ENCODE measurements at regions not wholly inside any gene's neighbourhood (a gene's known extent, or its start where the extent isn't known, plus 50 kb on each side); places are given as distances from the start of the nearest gene placed in this dataset.

- Histone ChIP-seq H3K79me2 (ENCODE audit: control insufficient read depth, low read length) (no peaks in the 10 kb centered on the region), H3K4me1 (ENCODE audit: control insufficient read depth, low read length) (no peaks in the 10 kb centered on the region), H3K4me2 (ENCODE audit: low read length) (no peak overlapping the region), H3K36me3 (ENCODE audit: control insufficient read depth, low read length) (no peaks in the 10 kb centered on the region), H4K20me1 (ENCODE audit: control insufficient read depth, insufficient read depth, low read depth, low read length) (no peaks in the 10 kb centered on the region), H3K27me3 (ENCODE audit: control insufficient read depth, low read length) (0 out of 2 replicates have a peak, but pooled peaks cover 3% of the 10 kb centered on the region), H3F3A (ENCODE audit: control insufficient read depth, insufficient read depth) (no peaks in the 10 kb centered on the region), H3K27ac (ENCODE audit: low read depth, low read length) (no peak overlapping the region), H3K4me3 (ENCODE audit: low read length) (no peak overlapping the region), H3K9me3 (ENCODE audit: control insufficient read depth, insufficient read depth, low read length) (no peaks in the 10 kb centered on the region), H3K9me2 (replicated peaks; ENCODE audit: control insufficient read depth, low read length) (no peaks in the 10 kb centered on the region)
- no peak for TF ChIP-seq EZH2phosphoT487 (IDR thresholded peaks at IDR 0.05; ENCODE audit: borderline replicate concordance, low read length)
- TF ChIP-seq CTCF (IDR thresholded peaks at IDR 0.05; ENCODE audit: low read depth, low read length, poor library complexity, severe bottlenecking), result no peak
Measured at GRCh38 chr3:70748593-70748992, 436.2 kb upstream of the MDFIC2 start.

- Histone ChIP-seq H4K20me1 (ENCODE audit: control insufficient read depth, insufficient read depth, low read depth, low read length) (no peaks in the 10 kb centered on the region), H3K9me2 (replicated peaks; ENCODE audit: control insufficient read depth, low read length) (no peaks in the 10 kb centered on the region), H3K9me3 (ENCODE audit: control insufficient read depth, insufficient read depth, low read length) (no peaks in the 10 kb centered on the region), H3K4me3 (ENCODE audit: low read length) (no peak overlapping the region), H3F3A (ENCODE audit: control insufficient read depth, insufficient read depth) (no peaks in the 10 kb centered on the region), H3K4me2 (ENCODE audit: low read length) (no peak overlapping the region), H3K4me1 (ENCODE audit: control insufficient read depth, low read length) (no peaks in the 10 kb centered on the region), H3K36me3 (ENCODE audit: control insufficient read depth, low read length) (no peaks in the 10 kb centered on the region), H3K79me2 (ENCODE audit: control insufficient read depth, low read length) (no peaks in the 10 kb centered on the region), H3K27me3 (ENCODE audit: control insufficient read depth, low read length) (0 out of 2 replicates have a peak, but pooled peaks cover 3% of the 10 kb centered on the region), H3K27ac (ENCODE audit: low read depth, low read length) (no peak overlapping the region)
- no peak for TF ChIP-seq CTCF (IDR thresholded peaks at IDR 0.05; ENCODE audit: low read depth, low read length, poor library complexity, severe bottlenecking)
- no peak for TF ChIP-seq EZH2phosphoT487 (IDR thresholded peaks at IDR 0.05; ENCODE audit: borderline replicate concordance, low read length)
Measured at GRCh38 chr3:70747847-70748246, 435.4 kb upstream of the MDFIC2 start.

- H3K9me3 ChIP-seq (ENCODE audit: control insufficient read depth, insufficient read depth, low read length), result no peaks in the 10 kb centered on the region
- H3K27ac ChIP-seq (ENCODE audit: low read depth, low read length), result no peak overlapping the region
- H3K4me1 ChIP-seq (ENCODE audit: control insufficient read depth, low read length), result no peaks in the 10 kb centered on the region
- no peaks in the 10 kb centered on the region for H3F3A ChIP-seq (ENCODE audit: control insufficient read depth, insufficient read depth)
- no peaks in the 10 kb centered on the region for H3K9me2 ChIP-seq (replicated peaks; ENCODE audit: control insufficient read depth, low read length)
- H3K79me2 ChIP-seq (ENCODE audit: control insufficient read depth, low read length), result no peaks in the 10 kb centered on the region
- no peak for TF ChIP-seq CTCF (IDR thresholded peaks at IDR 0.05; ENCODE audit: low read depth, low read length, poor library complexity, severe bottlenecking)
- TF ChIP-seq EZH2phosphoT487 (IDR thresholded peaks at IDR 0.05; ENCODE audit: borderline replicate concordance, low read length), result no peak
- no peaks in the 10 kb centered on the region for H3K36me3 ChIP-seq (ENCODE audit: control insufficient read depth, low read length)
- H3K4me3 ChIP-seq (ENCODE audit: low read length), result no peak overlapping the region
- H3K4me2 ChIP-seq (ENCODE audit: low read length), result no peak overlapping the region
- no peaks in the 10 kb centered on the region for H4K20me1 ChIP-seq (ENCODE audit: control insufficient read depth, insufficient read depth, low read depth, low read length)
- H3K27me3 ChIP-seq (ENCODE audit: control insufficient read depth, low read length), result no peaks in the 10 kb centered on the region
Measured at GRCh38 chr3:70744536-70744935, 432.1 kb upstream of the MDFIC2 start.

DNA sequence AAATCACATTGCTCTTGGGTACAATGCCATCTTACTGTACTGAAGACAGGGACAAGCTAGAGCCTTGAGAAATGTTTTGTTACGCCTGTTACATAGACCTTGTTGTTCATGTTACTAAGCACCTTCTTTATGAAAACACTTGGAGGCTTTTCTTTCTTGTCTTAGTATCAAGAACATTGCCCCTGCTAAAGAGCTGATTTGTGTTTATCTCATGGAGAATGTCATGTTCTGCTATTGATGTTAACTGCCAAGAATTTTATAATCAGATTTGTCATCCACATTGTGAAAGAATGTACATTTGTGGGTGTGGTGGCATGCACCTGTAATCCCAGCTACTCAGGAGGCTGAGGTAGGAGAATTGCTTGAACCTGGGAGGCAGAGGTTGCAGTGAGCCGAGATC is 431.3 kb upstream of the MDFIC2 start:
- Histone ChIP-seq H3K4me1 (ENCODE audit: control insufficient read depth, low read length) (no peaks in the 10 kb centered on the region), H3K36me3 (ENCODE audit: control insufficient read depth, low read length) (no peaks in the 10 kb centered on the region), H3K9me3 (ENCODE audit: control insufficient read depth, insufficient read depth, low read length) (no peaks in the 10 kb centered on the region), H3F3A (ENCODE audit: control insufficient read depth, insufficient read depth) (no peaks in the 10 kb centered on the region), H3K27me3 (ENCODE audit: control insufficient read depth, low read length) (no peaks in the 10 kb centered on the region), H3K79me2 (ENCODE audit: control insufficient read depth, low read length) (no peaks in the 10 kb centered on the region), H4K20me1 (ENCODE audit: control insufficient read depth, insufficient read depth, low read depth, low read length) (no peaks in the 10 kb centered on the region), H3K4me2 (ENCODE audit: low read length) (no peak overlapping the region), H3K9me2 (replicated peaks; ENCODE audit: control insufficient read depth, low read length) (no peaks in the 10 kb centered on the region), H3K4me3 (ENCODE audit: low read length) (no peak overlapping the region), H3K27ac (ENCODE audit: low read depth, low read length) (no peak overlapping the region)
- no peak for TF ChIP-seq EZH2phosphoT487 (IDR thresholded peaks at IDR 0.05; ENCODE audit: borderline replicate concordance, low read length)
- no peak for TF ChIP-seq CTCF (IDR thresholded peaks at IDR 0.05; ENCODE audit: low read depth, low read length, poor library complexity, severe bottlenecking)

Data from DOHH2 (cell line).